Neural cell (in vitro differentiated cells): ENCODE measurements at regions not wholly inside any gene's neighbourhood (a gene's known extent, or its start where the extent isn't known, plus 50 kb on each side); places are given as distances from the start of the nearest gene placed in this dataset.
A peak's percentile ranks its signal among the peaks of the same experiment; 100 is the strongest.

ENCODE experiments used
- H2AFZ ChIP-seq: fragments of 200-600, 300-800 bp; sonication (generic), shearing (Covaris generic); 2 replicates; pipeline ENCODE4 v1.6.0; 2014; ENCODE audit warnings: low read depth, mild to moderate bottlenecking, antibody characterized with exemption, low read length, moderate library complexity
- H3F3A ChIP-seq: fragments of 200-600 bp; shearing (Covaris generic); 2 replicates; pipeline ENCODE4 v1.6.1; 2016; ENCODE audit warnings: mild to moderate bottlenecking, moderate library complexity, mixed read lengths, antibody characterized with exemption, low read length; ENCODE audit not compliant: insufficient read depth, poor library complexity, severe bottlenecking
- H3K27ac ChIP-seq: fragments of 200-600, 300-800 bp; sonication (generic), shearing (Covaris generic); 2 replicates; pipeline ENCODE4 v1.5.1; 2014; ENCODE audit warnings: mild to moderate bottlenecking, low read length, moderate library complexity
- H3K27me3 ChIP-seq: fragments of 300-800, 200-600 bp; sonication (generic), shearing (Covaris generic); 2 replicates; pipeline ENCODE4 v1.6.0; 2014; ENCODE audit warnings: mild to moderate bottlenecking, low read depth, low read length, moderate library complexity; ENCODE audit not compliant: insufficient read depth
- H3K36me3 ChIP-seq: fragments of 300-800, 200-600 bp; sonication (generic), shearing (Covaris generic); 2 replicates; pipeline ENCODE4 v1.5.1; 2014; ENCODE audit warnings: mild to moderate bottlenecking, antibody characterized with exemption, low read length, moderate library complexity; ENCODE audit not compliant: insufficient read depth
- H3K4me2 ChIP-seq: fragments of 300-800, 200-600 bp; sonication (generic), shearing (Covaris generic); 2 replicates; pipeline ENCODE4 v1.6.0; 2014; ENCODE audit warnings: mild to moderate bottlenecking, low read length
- H3K4me3 ChIP-seq: fragments of 300-800, 200-600 bp; sonication (generic), shearing (Covaris generic); 2 replicates; pipeline ENCODE4 v1.5.1; 2014; ENCODE audit warnings: mild to moderate bottlenecking, low read length, moderate library complexity
- H3K79me2 ChIP-seq: fragments of 200-600 bp; shearing (Covaris generic); replicated peaks from 2 replicates; pipeline ENCODE4 v1.6.0; 2014; ENCODE audit warnings: mild to moderate bottlenecking, low read length, moderate library complexity; ENCODE audit not compliant: insufficient read depth
- H3K9ac ChIP-seq: fragments of 300-800, 200-600 bp; sonication (generic), shearing (Covaris generic); 2 replicates; pipeline ENCODE4 v1.6.1; 2016; ENCODE audit warnings: mild to moderate bottlenecking, low read length, mixed read lengths
- H3K9me2 ChIP-seq: fragments of 200-600 bp; shearing (Covaris generic); 2 replicates; pipeline ENCODE4 v1.6.1; 2016; ENCODE audit warnings: mild to moderate bottlenecking, low read length, mixed read lengths; ENCODE audit not compliant: insufficient read depth
- H3K9me3 ChIP-seq: fragments of 200-600, 300-800 bp; sonication (generic), shearing (Covaris generic); 2 replicates; pipeline ENCODE4 v1.6.1; 2016; ENCODE audit warnings: mild to moderate bottlenecking, mixed run types, low read length, moderate library complexity, mixed read lengths
- H4K20me1 ChIP-seq: fragments of 200-600 bp; shearing (Covaris generic); 2 replicates; pipeline ENCODE4 v1.6.1; 2016; ENCODE audit warnings: mild to moderate bottlenecking, mixed run types; ENCODE audit not compliant: insufficient read depth
- EP300 ChIP-seq: fragments of 450-650 bp; conservative IDR thresholded peaks from 2 replicates; pipeline ENCODE4 v1.6.1; 2014; ENCODE audit warnings: antibody characterized with exemption, mild to moderate bottlenecking, moderate library complexity; ENCODE audit not compliant: poor library complexity, severe bottlenecking
- EZH2 ChIP-seq: fragments of 200-600, 300-800 bp; shearing (Covaris generic), sonication (generic); IDR thresholded peaks from 2 replicates; pipeline ENCODE4 v1.6.1; 2014; ENCODE audit warnings: antibody characterized with exemption, low read length, borderline replicate concordance, mild to moderate bottlenecking; ENCODE audit not compliant: insufficient read depth, poor library complexity, severe bottlenecking
- MXI1 ChIP-seq: fragments of 450-650 bp; conservative IDR thresholded peaks from 2 replicates; pipeline ENCODE4 v1.6.1; 2014; ENCODE audit warnings: antibody characterized with exemption, mild to moderate bottlenecking; ENCODE audit not compliant: poor library complexity, severe bottlenecking
- POLR2AphosphoS5 ChIP-seq: IDR thresholded peaks from 2 replicates; pipeline ENCODE4 v1.6.1; 2012
- RAD21 ChIP-seq: fragments of 450-650 bp; conservative IDR thresholded peaks from 2 replicates; pipeline ENCODE4 v1.6.1; 2014; ENCODE audit warnings: antibody characterized with exemption, mild to moderate bottlenecking, moderate library complexity
- SMC3 ChIP-seq: fragments of 450-650 bp; conservative IDR thresholded peaks from 2 replicates; pipeline ENCODE4 v1.6.1; 2014; ENCODE audit warnings: antibody characterized with exemption, mild to moderate bottlenecking, moderate library complexity; ENCODE audit not compliant: poor library complexity
- TAF1 ChIP-seq: IDR thresholded peaks from 2 replicates; pipeline ENCODE4 v1.6.1; 2012; ENCODE audit warnings: low read depth
- TF ChIP-seq, protein P1 (sequence below): IDR thresholded peaks from 2 replicates; pipeline ENCODE4 v1.6.1; 2012; ENCODE audit warnings: borderline replicate concordance
- TF ChIP-seq, protein P2 (sequence below): fragments of 450-650 bp; IDR thresholded peaks from 2 replicates; pipeline ENCODE4 v1.5.1; 2014; ENCODE audit warnings: antibody characterized with exemption, mild to moderate bottlenecking, moderate library complexity; ENCODE audit not compliant: poor library complexity, severe bottlenecking

DNA sequence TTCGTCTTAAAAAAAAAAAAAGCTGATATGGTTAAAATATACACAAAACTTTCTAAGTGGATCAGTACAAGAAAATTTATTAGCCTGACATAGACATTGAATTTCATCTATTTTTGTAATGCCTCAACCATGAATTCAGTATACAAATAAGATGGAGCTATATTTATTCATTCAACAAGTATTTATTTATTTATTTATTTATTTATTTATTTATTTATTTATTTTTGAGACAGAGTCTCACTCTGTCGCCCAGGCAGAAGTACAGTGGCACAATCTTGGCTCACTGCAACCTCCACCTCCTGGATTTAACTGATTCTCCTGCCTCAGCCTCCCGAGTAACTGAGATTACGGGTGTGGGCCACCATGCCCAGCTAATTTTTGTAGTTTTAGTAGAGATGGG lies 78.5 kb upstream of the GSX1 start:
- Histone ChIP-seq H3K27ac (no peak overlapping the region), H3K9ac (no peak overlapping the region), H3K79me2 (no peaks in the 10 kb centered on the region), H3F3A (no peaks in the 10 kb centered on the region), H3K4me3 (no peak overlapping the region), H3K27me3 (no peaks in the 10 kb centered on the region), H2AFZ (no peak overlapping the region), H4K20me1 (no peaks in the 10 kb centered on the region), H3K9me2 (no peaks in the 10 kb centered on the region), H3K4me2 (no peak overlapping the region), H3K9me3 (no peaks in the 10 kb centered on the region), H3K36me3 (no peaks in the 10 kb centered on the region)
- TF ChIP-seq EP300 (no peak), SMC3 (no peak)

DNA sequence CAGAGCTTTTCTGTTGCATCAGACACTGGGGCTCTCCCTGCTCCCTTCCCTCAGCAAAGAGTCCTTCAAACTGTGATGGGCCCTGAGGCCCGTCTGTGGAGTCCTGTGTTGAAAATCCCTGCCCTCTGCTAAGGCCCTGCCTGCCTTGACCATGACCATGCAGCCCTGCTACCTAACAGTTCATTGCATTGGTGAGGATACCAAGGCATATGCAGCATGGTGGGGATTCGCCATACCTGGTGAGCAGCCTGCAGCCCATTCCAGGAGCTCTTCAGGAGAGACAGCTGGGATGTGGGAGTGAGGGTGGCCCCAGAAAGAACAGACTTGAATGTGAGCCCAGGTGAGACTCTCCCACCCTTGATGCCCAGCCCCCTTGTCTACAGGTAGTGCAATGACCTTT lies 70.6 kb upstream of the GSX1 start:
- no peak overlapping the region for H3K4me3 ChIP-seq
- no peak overlapping the region for H3K4me2 ChIP-seq
- no peaks in the 10 kb centered on the region for H4K20me1 ChIP-seq
- H3K9ac ChIP-seq = no peak overlapping the region
- H3K27ac ChIP-seq = no peak overlapping the region
- TF ChIP-seq, protein P1, sequence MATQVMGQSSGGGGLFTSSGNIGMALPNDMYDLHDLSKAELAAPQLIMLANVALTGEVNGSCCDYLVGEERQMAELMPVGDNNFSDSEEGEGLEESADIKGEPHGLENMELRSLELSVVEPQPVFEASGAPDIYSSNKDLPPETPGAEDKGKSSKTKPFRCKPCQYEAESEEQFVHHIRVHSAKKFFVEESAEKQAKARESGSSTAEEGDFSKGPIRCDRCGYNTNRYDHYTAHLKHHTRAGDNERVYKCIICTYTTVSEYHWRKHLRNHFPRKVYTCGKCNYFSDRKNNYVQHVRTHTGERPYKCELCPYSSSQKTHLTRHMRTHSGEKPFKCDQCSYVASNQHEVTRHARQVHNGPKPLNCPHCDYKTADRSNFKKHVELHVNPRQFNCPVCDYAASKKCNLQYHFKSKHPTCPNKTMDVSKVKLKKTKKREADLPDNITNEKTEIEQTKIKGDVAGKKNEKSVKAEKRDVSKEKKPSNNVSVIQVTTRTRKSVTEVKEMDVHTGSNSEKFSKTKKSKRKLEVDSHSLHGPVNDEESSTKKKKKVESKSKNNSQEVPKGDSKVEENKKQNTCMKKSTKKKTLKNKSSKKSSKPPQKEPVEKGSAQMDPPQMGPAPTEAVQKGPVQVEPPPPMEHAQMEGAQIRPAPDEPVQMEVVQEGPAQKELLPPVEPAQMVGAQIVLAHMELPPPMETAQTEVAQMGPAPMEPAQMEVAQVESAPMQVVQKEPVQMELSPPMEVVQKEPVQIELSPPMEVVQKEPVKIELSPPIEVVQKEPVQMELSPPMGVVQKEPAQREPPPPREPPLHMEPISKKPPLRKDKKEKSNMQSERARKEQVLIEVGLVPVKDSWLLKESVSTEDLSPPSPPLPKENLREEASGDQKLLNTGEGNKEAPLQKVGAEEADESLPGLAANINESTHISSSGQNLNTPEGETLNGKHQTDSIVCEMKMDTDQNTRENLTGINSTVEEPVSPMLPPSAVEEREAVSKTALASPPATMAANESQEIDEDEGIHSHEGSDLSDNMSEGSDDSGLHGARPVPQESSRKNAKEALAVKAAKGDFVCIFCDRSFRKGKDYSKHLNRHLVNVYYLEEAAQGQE = no peak
- TF ChIP-seq EP300 (no peak), SMC3 (no peak), TAF1 (no peak), POLR2AphosphoS5 (no peak), MXI1 (no peak), EZH2 (no peak), RAD21 (no peak)
- TF ChIP-seq, protein P2, sequence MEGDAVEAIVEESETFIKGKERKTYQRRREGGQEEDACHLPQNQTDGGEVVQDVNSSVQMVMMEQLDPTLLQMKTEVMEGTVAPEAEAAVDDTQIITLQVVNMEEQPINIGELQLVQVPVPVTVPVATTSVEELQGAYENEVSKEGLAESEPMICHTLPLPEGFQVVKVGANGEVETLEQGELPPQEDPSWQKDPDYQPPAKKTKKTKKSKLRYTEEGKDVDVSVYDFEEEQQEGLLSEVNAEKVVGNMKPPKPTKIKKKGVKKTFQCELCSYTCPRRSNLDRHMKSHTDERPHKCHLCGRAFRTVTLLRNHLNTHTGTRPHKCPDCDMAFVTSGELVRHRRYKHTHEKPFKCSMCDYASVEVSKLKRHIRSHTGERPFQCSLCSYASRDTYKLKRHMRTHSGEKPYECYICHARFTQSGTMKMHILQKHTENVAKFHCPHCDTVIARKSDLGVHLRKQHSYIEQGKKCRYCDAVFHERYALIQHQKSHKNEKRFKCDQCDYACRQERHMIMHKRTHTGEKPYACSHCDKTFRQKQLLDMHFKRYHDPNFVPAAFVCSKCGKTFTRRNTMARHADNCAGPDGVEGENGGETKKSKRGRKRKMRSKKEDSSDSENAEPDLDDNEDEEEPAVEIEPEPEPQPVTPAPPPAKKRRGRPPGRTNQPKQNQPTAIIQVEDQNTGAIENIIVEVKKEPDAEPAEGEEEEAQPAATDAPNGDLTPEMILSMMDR = no peak
- no peaks in the 10 kb centered on the region for H3K9me3 ChIP-seq
- no peaks in the 10 kb centered on the region for H3K9me2 ChIP-seq
- H3K36me3 ChIP-seq = no peaks in the 10 kb centered on the region
- no peak overlapping the region for H2AFZ ChIP-seq
- H3K79me2 ChIP-seq = no peaks in the 10 kb centered on the region
- no peaks in the 10 kb centered on the region for H3F3A ChIP-seq
- H3K27me3 ChIP-seq = no peaks in the 10 kb centered on the region

DNA sequence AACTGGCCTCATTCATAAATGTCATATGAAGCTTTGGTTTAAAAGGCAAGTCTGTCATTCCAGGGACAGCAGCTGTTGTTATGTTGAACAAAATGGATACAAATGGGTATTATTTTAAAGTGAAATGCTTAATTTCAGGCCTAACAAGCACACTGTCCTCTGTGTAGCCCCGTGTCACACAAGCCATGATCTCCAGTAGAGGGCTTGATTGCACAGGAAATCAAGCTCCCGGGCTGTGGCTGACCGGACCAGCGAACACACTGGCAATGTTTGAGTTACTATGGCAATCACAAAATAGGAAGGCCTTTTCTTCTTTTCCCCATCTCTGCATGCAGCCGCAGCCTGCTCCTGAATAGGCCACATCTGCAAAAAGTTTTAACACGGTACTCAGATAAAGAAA lies 64.0 kb upstream of the GSX1 start:
- no peaks in the 10 kb centered on the region for H3K27me3 ChIP-seq
- no peak overlapping the region for H3K9ac ChIP-seq
- H3K9me3 ChIP-seq = no peaks in the 10 kb centered on the region
- TF ChIP-seq EZH2 (no peak), EP300 (no peak), RAD21 (peak; percentile 38)
- TF ChIP-seq, protein P2 = peak; percentile 45
- H3K9me2 ChIP-seq = no peaks in the 10 kb centered on the region
- no peaks in the 10 kb centered on the region for H3F3A ChIP-seq
- no peak overlapping the region for H2AFZ ChIP-seq
- H3K4me3 ChIP-seq = no peak overlapping the region
- H3K27ac ChIP-seq = no peak overlapping the region
- H3K36me3 ChIP-seq = no peaks in the 10 kb centered on the region
- no peaks in the 10 kb centered on the region for H3K79me2 ChIP-seq
- H4K20me1 ChIP-seq = no peaks in the 10 kb centered on the region
- H3K4me2 ChIP-seq = no peak overlapping the region
